ENCODE measurements at regions not wholly inside any gene's neighbourhood (a gene's known extent, or its start where the extent isn't known, plus 50 kb on each side); places are given as distances from the start of the nearest gene placed in this dataset.
A peak's percentile ranks its signal among the peaks of the same experiment; 100 is the strongest.

- TF ChIP-seq ZNF142 (CRISPR knock-in tag; IDR thresholded peaks at IDR 0.05): no peak
- no peak for TF ChIP-seq GLMP (CRISPR knock-in tag; IDR thresholded peaks at IDR 0.05; ENCODE audit: borderline replicate concordance)
- TF ChIP-seq USF2 (IDR thresholded peaks at IDR 0.05; ENCODE audit: low read depth, low read length): no peak
- no peak for TF ChIP-seq USF2 (CRISPR knock-in tag; IDR thresholded peaks at IDR 0.05; ENCODE audit: borderline replicate concordance)
- no peak for TF ChIP-seq SRF (IDR thresholded peaks at IDR 0.05; ENCODE audit: low read depth, low read length)
- TF ChIP-seq FOXO1 (CRISPR knock-in tag; IDR thresholded peaks at IDR 0.05): peak; percentile 88
- no peak for TF ChIP-seq ZNF883 (CRISPR knock-in tag; IDR thresholded peaks at IDR 0.05; ENCODE audit: not compliant biosample characterization)
- TF ChIP-seq, protein P1, sequence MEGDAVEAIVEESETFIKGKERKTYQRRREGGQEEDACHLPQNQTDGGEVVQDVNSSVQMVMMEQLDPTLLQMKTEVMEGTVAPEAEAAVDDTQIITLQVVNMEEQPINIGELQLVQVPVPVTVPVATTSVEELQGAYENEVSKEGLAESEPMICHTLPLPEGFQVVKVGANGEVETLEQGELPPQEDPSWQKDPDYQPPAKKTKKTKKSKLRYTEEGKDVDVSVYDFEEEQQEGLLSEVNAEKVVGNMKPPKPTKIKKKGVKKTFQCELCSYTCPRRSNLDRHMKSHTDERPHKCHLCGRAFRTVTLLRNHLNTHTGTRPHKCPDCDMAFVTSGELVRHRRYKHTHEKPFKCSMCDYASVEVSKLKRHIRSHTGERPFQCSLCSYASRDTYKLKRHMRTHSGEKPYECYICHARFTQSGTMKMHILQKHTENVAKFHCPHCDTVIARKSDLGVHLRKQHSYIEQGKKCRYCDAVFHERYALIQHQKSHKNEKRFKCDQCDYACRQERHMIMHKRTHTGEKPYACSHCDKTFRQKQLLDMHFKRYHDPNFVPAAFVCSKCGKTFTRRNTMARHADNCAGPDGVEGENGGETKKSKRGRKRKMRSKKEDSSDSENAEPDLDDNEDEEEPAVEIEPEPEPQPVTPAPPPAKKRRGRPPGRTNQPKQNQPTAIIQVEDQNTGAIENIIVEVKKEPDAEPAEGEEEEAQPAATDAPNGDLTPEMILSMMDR (CRISPR knock-in tag; IDR thresholded peaks at IDR 0.05): no peak
- TF ChIP-seq, protein P2, sequence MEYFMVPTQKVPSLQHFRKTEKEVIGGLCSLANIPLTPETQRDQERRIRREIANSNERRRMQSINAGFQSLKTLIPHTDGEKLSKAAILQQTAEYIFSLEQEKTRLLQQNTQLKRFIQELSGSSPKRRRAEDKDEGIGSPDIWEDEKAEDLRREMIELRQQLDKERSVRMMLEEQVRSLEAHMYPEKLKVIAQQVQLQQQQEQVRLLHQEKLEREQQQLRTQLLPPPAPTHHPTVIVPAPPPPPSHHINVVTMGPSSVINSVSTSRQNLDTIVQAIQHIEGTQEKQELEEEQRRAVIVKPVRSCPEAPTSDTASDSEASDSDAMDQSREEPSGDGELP (IDR thresholded peaks at IDR 0.05; ENCODE audit: borderline replicate concordance, low read depth): 0 out of 2 replicates have a peak, but pooled peaks have one; percentile 27
- no peak for TF ChIP-seq IRF1 (CRISPR knock-in tag; IDR thresholded peaks at IDR 0.05; ENCODE audit: low read depth)
- TF ChIP-seq SKI (IDR thresholded peaks at IDR 0.05; ENCODE audit: partially characterized antibody): peak; percentile 94
- TF ChIP-seq JARID2 (CRISPR knock-in tag; IDR thresholded peaks at IDR 0.05; ENCODE audit: insufficient replicate concordance): no peak
- TF ChIP-seq SAFB2 (CRISPR knock-in tag; IDR thresholded peaks at IDR 0.05; ENCODE audit: borderline replicate concordance, low read depth): no peak
- no peak for TF ChIP-seq ZNF292 (CRISPR knock-in tag; IDR thresholded peaks at IDR 0.05; ENCODE audit: borderline replicate concordance, low read depth)
- no peak for TF ChIP-seq ZNF484 (CRISPR knock-in tag; IDR thresholded peaks at IDR 0.05; ENCODE audit: borderline replicate concordance, low read depth)
- no peak for TF ChIP-seq RFX1 (IDR thresholded peaks at IDR 0.05)
Measured at GRCh38 chr2:19140463-19141208, 217.8 kb downstream of the OSR1 start (continued).
